IMR-90 (cell line): ENCODE measurements at regions not wholly inside any gene's neighbourhood (a gene's known extent, or its start where the extent isn't known, plus 50 kb on each side); places are given as distances from the start of the nearest gene placed in this dataset.

Source experiments
- ATAC-seq: fragments of 200-7000 bp; cut with Tn5 transposase; 2 replicates; pipeline ENCODE4 v1.9.1; 2020; ENCODE audit warnings: low read depth, mild to moderate bottlenecking, moderate library complexity
- BruUV-seq: library from RNA; stranded (reverse); fragments of 400-500 nt; replicated peaks from 2 replicates; lab custom pipeline; 2021; lab: Mats Ljungman, UMichigan
- CTCF ChIA-PET: fragments of 300-600 bp; formaldehyde crosslinking; extraction: SDS; loops from one replicate; lab custom pipeline; 2021; ENCODE audit warnings: antibody characterized with exemption; lab: Yijun Ruan, JAX
- POLR2A ChIA-PET: fragments of 300-600 bp; sonication (Branson Sonifier 250); formaldehyde crosslinking; loops from one replicate; lab custom pipeline; 2022; ENCODE audit warnings: antibody characterized with exemption; ENCODE audit not compliant: unreplicated experiment; lab: Charles Lee
- DNase-seq: peaks from one replicate; pipeline ENCODE4 v3.0.0; 2013
- H2AFZ ChIP-seq: replicated peaks from 2 replicates; pipeline ENCODE3; 2013; ENCODE audit warnings: low read length, mild to moderate bottlenecking; ENCODE audit not compliant: poor library complexity
- H2AK5ac ChIP-seq: 2 replicates; pipeline ENCODE4 v1.6.1; 2013; ENCODE audit warnings: low read depth, low read length, inconsistent platforms
- H2AK9ac ChIP-seq: replicated peaks from 2 replicates; pipeline ENCODE3; 2013; ENCODE audit warnings: mild to moderate bottlenecking, low read depth, low read length, moderate library complexity; ENCODE audit not compliant: poor library complexity
- H2BK120ac ChIP-seq: 2 replicates; pipeline ENCODE4 v1.6.1; 2013; ENCODE audit warnings: low read depth, low read length, inconsistent platforms
- H2BK15ac ChIP-seq: 3 replicates; pipeline ENCODE4 v1.6.1; 2013; ENCODE audit warnings: low read depth, low read length, inconsistent platforms
- H2BK20ac ChIP-seq: 2 replicates; pipeline ENCODE4 v1.6.1; 2013; ENCODE audit warnings: low read depth, mild to moderate bottlenecking, inconsistent platforms, low read length, moderate library complexity
- H2BK5ac ChIP-seq: 2 replicates; pipeline ENCODE4 v1.6.1; 2013; ENCODE audit warnings: mild to moderate bottlenecking, low read depth, low read length, inconsistent platforms; ENCODE audit not compliant: poor library complexity, severe bottlenecking
- H3K14ac ChIP-seq: replicated peaks from 2 replicates; pipeline ENCODE4 v1.6.1; 2013; ENCODE audit warnings: low read depth, low read length, inconsistent platforms
- H3K18ac ChIP-seq: 2 replicates; pipeline ENCODE4 v1.6.1; 2013; ENCODE audit warnings: low read depth, low read length, control low read depth
- H3K23ac ChIP-seq: 2 replicates; pipeline ENCODE4 v1.6.1; 2013; ENCODE audit warnings: low read depth, low read length, inconsistent platforms
- H3K27ac ChIP-seq: 2 replicates; pipeline ENCODE4 v1.5.1; 2013; ENCODE audit warnings: mild to moderate bottlenecking, control low read depth, low read length; ENCODE audit not compliant: insufficient read depth
- H3K27me3 ChIP-seq: 2 replicates; pipeline ENCODE4 v1.6.1; 2013; ENCODE audit warnings: low read length; ENCODE audit not compliant: control insufficient read depth, insufficient read depth
- H3K36me3 ChIP-seq: 2 replicates; pipeline ENCODE4 v1.6.1; 2013; ENCODE audit warnings: low read length, mixed read lengths; ENCODE audit not compliant: control insufficient read depth, insufficient read depth
- H3K4ac ChIP-seq: 2 replicates; pipeline ENCODE4 v1.6.1; 2013; ENCODE audit warnings: low read depth, low read length, inconsistent platforms
- H3K4me1 ChIP-seq: 2 replicates; pipeline ENCODE4 v1.6.1; 2013; ENCODE audit warnings: low read length, mixed read lengths; ENCODE audit not compliant: control insufficient read depth, insufficient read depth
- H3K4me2 ChIP-seq: 2 replicates; pipeline ENCODE4 v1.6.1; 2013; ENCODE audit warnings: low read depth, mild to moderate bottlenecking, control low read depth, low read length, moderate library complexity
- H3K4me3 ChIP-seq: 2 replicates; pipeline ENCODE4 v1.5.1; 2013; ENCODE audit warnings: low read depth, mild to moderate bottlenecking, control low read depth, low read length, moderate library complexity; ENCODE audit not compliant: insufficient read depth
- H3K56ac ChIP-seq: 2 replicates; pipeline ENCODE4 v1.6.1; 2013; ENCODE audit warnings: low read length, inconsistent platforms; ENCODE audit not compliant: insufficient read depth; ENCODE audit errors: extremely low read depth
- H3K79me1 ChIP-seq, 2 experiments: 2 replicates each; pipeline ENCODE4 v1.6.1; 2013; ENCODE audit warnings: low read length in 2 of 2, inconsistent platforms in 1 of 2, low read depth in 1 of 2
- H3K9ac ChIP-seq: 2 replicates; pipeline ENCODE4 v1.6.1; 2013; ENCODE audit warnings: low read depth, low read length, control low read depth
- H3K9me1 ChIP-seq: 2 replicates; pipeline ENCODE4 v1.6.1; 2013; ENCODE audit warnings: low read length, inconsistent platforms; ENCODE audit not compliant: insufficient read depth
- H3K9me3 ChIP-seq: 2 replicates; pipeline ENCODE4 v1.6.1; 2013; ENCODE audit warnings: low read length; ENCODE audit not compliant: control insufficient read depth, insufficient read depth
- H4K20me1 ChIP-seq: 2 replicates; pipeline ENCODE4 v1.6.1; 2013; ENCODE audit warnings: low read length, inconsistent platforms; ENCODE audit not compliant: insufficient read depth
- H4K5ac ChIP-seq: 2 replicates; pipeline ENCODE4 v1.6.1; 2013; ENCODE audit warnings: mild to moderate bottlenecking, low read depth, low read length, control low read depth
- H4K8ac ChIP-seq, 2 experiments: 2 replicates each; pipeline ENCODE4 v1.6.1; 2013; ENCODE audit warnings: low read depth in 2 of 2, low read length in 2 of 2, control low read depth in 1 of 2, inconsistent platforms in 1 of 2
- H4K91ac ChIP-seq: 2 replicates; pipeline ENCODE4 v1.6.1; 2013; ENCODE audit warnings: low read depth, low read length, inconsistent platforms; ENCODE audit not compliant: insufficient read depth
- BHLHE40 ChIP-seq: fragments of 150-350 bp; IDR thresholded peaks from 2 replicates; pipeline ENCODE4 v1.6.1; 2016; ENCODE audit warnings: mild to moderate bottlenecking, low read depth, low read length
- CEBPB ChIP-seq: IDR thresholded peaks from 2 replicates; pipeline ENCODE4 v1.6.1; 2012; ENCODE audit warnings: low read depth, low read length, improper control_type of control experiment
- CHD1 ChIP-seq: IDR thresholded peaks from 2 replicates; pipeline ENCODE4 v1.6.1; 2012; ENCODE audit warnings: low read depth, low read length, improper control_type of control experiment
- CTCF ChIP-seq: conservative IDR thresholded peaks from 2 replicates; pipeline ENCODE4 v1.5.1; 2012; ENCODE audit warnings: mild to moderate bottlenecking, low read depth, low read length, improper control_type of control experiment
- ELK1 ChIP-seq: fragments of 150-350 bp; IDR thresholded peaks from 2 replicates; pipeline ENCODE4 v1.6.1; 2016; ENCODE audit warnings: low read depth, mild to moderate bottlenecking, low read length, moderate library complexity, borderline replicate concordance
- FOS ChIP-seq: fragments of 150-350 bp; IDR thresholded peaks from 2 replicates; pipeline ENCODE4 v1.6.1; 2016; ENCODE audit warnings: low read depth, low read length
- MAFK ChIP-seq: IDR thresholded peaks from 2 replicates; pipeline ENCODE4 v1.6.1; 2012; ENCODE audit warnings: low read depth, low read length, improper control_type of control experiment
- MAZ ChIP-seq: IDR thresholded peaks from 2 replicates; pipeline ENCODE4 v1.6.1; 2012; ENCODE audit warnings: low read depth, mild to moderate bottlenecking, low read length, improper control_type of control experiment, moderate library complexity, borderline replicate concordance
- MXI1 ChIP-seq: IDR thresholded peaks from 2 replicates; pipeline ENCODE4 v1.6.1; 2012; ENCODE audit warnings: low read depth, mild to moderate bottlenecking, low read length, moderate library complexity, borderline replicate concordance
- NFE2L2 ChIP-seq: fragments of 150-350 bp; IDR thresholded peaks from 2 replicates; pipeline ENCODE4 v1.6.1; 2016; ENCODE audit warnings: low read depth, mild to moderate bottlenecking, low read length
- POLR2A ChIP-seq: IDR thresholded peaks from 2 replicates; pipeline ENCODE4 v1.6.1; 2012; ENCODE audit warnings: mild to moderate bottlenecking, low read depth, low read length
- RAD21 ChIP-seq: IDR thresholded peaks from 2 replicates; pipeline ENCODE4 v1.6.1; 2012; ENCODE audit warnings: low read length, improper control_type of control experiment
- RCOR1 ChIP-seq: IDR thresholded peaks from 2 replicates; pipeline ENCODE4 v1.6.1; 2012; ENCODE audit warnings: mild to moderate bottlenecking, low read length, improper control_type of control experiment; ENCODE audit not compliant: insufficient replicate concordance
- RFX5 ChIP-seq: IDR thresholded peaks from 2 replicates; pipeline ENCODE4 v1.8.0; 2012; ENCODE audit warnings: low read depth, mild to moderate bottlenecking, low read length, moderate library complexity
- SMC3 ChIP-seq: fragments of 150-350 bp; IDR thresholded peaks from 2 replicates; pipeline ENCODE4 v1.6.1; 2016; ENCODE audit warnings: low read depth, mild to moderate bottlenecking, antibody characterized with exemption, low read length, moderate library complexity
- USF2 ChIP-seq: fragments of 150-350 bp; IDR thresholded peaks from 2 replicates; pipeline ENCODE4 v1.6.1; 2017; ENCODE audit warnings: mild to moderate bottlenecking, antibody characterized with exemption, low read length, low read depth
- dilution Hi-C: fragments of 300-500 bp; cut with HindIII; formaldehyde crosslinking; loops from one replicate; pipeline ENCODE4 v1.14.3; 2018; ENCODE audit warnings: low sequenced_read_pairs; ENCODE audit not compliant: unreplicated experiment
- in situ Hi-C: fragments of 300-500 bp; cut with MboI; formaldehyde crosslinking; loops from 3 replicates; pipeline ENCODE4 v1.14.3; 2019; ENCODE audit warnings: low sequenced_read_pairs, inconsistent platforms, mixed read lengths
- intact Hi-C: fragments of 100-400 bp; cut with micrococcal nuclease; formaldehyde crosslinking; loops from 2 replicates; pipeline ENCODE4 v1.10.0; 2022

GRCh38 chr21:22062472-22063139 is 1064.4 kb downstream of the NCAM2 start:
- Histone ChIP-seq H4K5ac (no peak overlapping the region), H4K91ac (no peak overlapping the region), H4K8ac (no peak overlapping the region), H4K20me1 (no peaks in the 10 kb centered on the region), H2AK9ac (no peak overlapping the region), H3K27me3 (no peaks in the 10 kb centered on the region), H3K18ac (no peak overlapping the region), H2BK15ac (no peak overlapping the region), H3K27ac (no peak overlapping the region), H3K4ac (no peak overlapping the region), H3K4me3 (no peak overlapping the region), H3K14ac (no peak overlapping the region), H2AK5ac (no peak overlapping the region), H3K9ac (no peak overlapping the region), H3K4me2 (no peak overlapping the region), H3K9me3 (no peaks in the 10 kb centered on the region; the same call in 1 of the 2 replicates), H2BK120ac (no peak overlapping the region), H3K9me1 (no peaks in the 10 kb centered on the region), H3K79me1 (no peaks in the 10 kb centered on the region), H3K36me3 (no peaks in the 10 kb centered on the region), H2BK5ac (no peak overlapping the region), H2AFZ (no peak overlapping the region), H3K4me1 (no peaks in the 10 kb centered on the region), H3K23ac (no peak overlapping the region), H2BK20ac (no peak overlapping the region), H3K56ac (no peak overlapping the region)
- in situ Hi-C loops (no loop called here), intact Hi-C loops (no loop called here), dilution Hi-C loops (no loop called here)
- ATAC-seq (no peak), DNase-seq (no peak)
- POLR2A ChIA-PET: no interaction called here
- CTCF ChIA-PET: no interaction called here
- TF ChIP-seq RAD21 (no peak), NFE2L2 (no peak), RFX5 (no peak), FOS (no peak), CTCF (no peak), BHLHE40 (no peak), SMC3 (no peak), USF2 (no peak), CEBPB (no peak), MAZ (no peak), MAFK (no peak), MXI1 (no peak), CHD1 (no peak), ELK1 (no peak), RCOR1 (no peak), POLR2A (no peak)
- BruUV-seq: no TSS peak
